ENCODE measurements at regions not wholly inside any gene's neighbourhood (a gene's known extent, or its start where the extent isn't known, plus 50 kb on each side); places are given as distances from the start of the nearest gene placed in this dataset.

DNA sequence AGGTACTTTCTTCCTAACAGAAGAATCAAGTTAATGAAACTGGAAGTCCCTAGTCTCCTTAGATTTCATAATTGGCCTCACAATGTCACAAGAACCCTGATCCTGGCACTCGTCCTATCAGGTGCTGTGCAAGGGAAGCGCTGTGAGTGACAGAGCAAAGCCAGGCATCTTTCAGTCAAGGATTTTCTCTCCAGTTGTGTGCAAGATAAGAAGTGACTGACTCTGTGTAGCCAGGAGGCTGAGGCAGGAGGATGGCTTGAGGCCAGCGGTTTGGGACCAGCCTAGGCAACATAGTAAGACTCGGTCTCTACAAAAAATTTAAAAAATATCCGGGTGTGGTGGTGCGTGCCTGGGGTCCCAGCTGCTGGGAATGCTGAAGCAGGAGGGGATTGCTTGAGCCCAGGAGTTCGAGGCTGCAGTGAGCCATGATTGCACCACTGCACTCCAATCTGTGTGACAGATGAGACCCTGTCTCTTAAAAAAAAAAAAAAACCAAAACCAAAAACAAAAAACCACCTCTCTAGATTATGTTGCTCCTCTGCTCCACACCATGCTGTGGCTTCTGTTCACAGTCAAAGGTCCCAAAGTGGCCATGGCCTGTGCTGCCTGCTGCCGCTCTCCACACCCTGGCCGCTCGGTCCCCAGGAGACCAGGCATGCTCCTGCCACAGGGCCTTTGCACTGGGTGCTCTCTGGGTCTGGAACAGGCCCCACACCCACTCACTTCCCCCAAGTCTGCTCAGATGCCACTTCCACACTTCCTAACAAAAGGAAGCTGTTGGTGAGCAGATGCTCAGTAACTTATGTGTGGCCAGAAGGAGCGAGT is 54.2 kb upstream of the CLDN5 start:
- TF ChIP-seq, protein P1, sequence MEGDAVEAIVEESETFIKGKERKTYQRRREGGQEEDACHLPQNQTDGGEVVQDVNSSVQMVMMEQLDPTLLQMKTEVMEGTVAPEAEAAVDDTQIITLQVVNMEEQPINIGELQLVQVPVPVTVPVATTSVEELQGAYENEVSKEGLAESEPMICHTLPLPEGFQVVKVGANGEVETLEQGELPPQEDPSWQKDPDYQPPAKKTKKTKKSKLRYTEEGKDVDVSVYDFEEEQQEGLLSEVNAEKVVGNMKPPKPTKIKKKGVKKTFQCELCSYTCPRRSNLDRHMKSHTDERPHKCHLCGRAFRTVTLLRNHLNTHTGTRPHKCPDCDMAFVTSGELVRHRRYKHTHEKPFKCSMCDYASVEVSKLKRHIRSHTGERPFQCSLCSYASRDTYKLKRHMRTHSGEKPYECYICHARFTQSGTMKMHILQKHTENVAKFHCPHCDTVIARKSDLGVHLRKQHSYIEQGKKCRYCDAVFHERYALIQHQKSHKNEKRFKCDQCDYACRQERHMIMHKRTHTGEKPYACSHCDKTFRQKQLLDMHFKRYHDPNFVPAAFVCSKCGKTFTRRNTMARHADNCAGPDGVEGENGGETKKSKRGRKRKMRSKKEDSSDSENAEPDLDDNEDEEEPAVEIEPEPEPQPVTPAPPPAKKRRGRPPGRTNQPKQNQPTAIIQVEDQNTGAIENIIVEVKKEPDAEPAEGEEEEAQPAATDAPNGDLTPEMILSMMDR (IDR thresholded peaks at IDR 0.05): no peak
- TF ChIP-seq EZH2phosphoT487 (IDR thresholded peaks at IDR 0.05): no peak
